ENCODE measurements at regions not wholly inside any gene's neighbourhood (a gene's known extent, or its start where the extent isn't known, plus 50 kb on each side); places are given as distances from the start of the nearest gene placed in this dataset.

- TF ChIP-seq POLR2A (IDR thresholded peaks at IDR 0.05; ENCODE audit: low read depth, low read length): no peak
- TF ChIP-seq CTCF (conservative IDR thresholded peaks at IDR 0.05; ENCODE audit: low read depth, low read length): no peak
- TF ChIP-seq CEBPB (IDR thresholded peaks at IDR 0.05; ENCODE audit: low read depth, low read length): no peak
- TF ChIP-seq NFE2L2 (IDR thresholded peaks at IDR 0.05; ENCODE audit: low read depth, low read length): no peak
- no peak for TF ChIP-seq SMC3 (IDR thresholded peaks at IDR 0.05; ENCODE audit: low read depth, low read length)
Measured at GRCh38 chr3:46100812-46101211, 73.5 kb upstream of the XCR1 start.

All from IMR-90 (cell line).